Adrenal gland (tissue), 5 donors: ENCODE measurements at regions not wholly inside any gene's neighbourhood (a gene's known extent, or its start where the extent isn't known, plus 50 kb on each side); places are given as distances from the start of the nearest gene placed in this dataset.

Source experiments
- POLR2A ChIP-seq, 2 donors: fragments of 450-650 bp; IDR thresholded peaks; one replicate each; pipeline ENCODE4 v1.6.1; 2017; ENCODE audit warnings: antibody characterized with exemption in 2 of 2, mild to moderate bottlenecking in 2 of 2, moderate library complexity in 1 of 2
- TF ChIP-seq, protein P1 (sequence below), 6 experiments: fragments of 450-650 bp in 4 of 6; fragments of 200-600 bp in 2 of 6; sonication (generic) in 1 of 6; IDR thresholded peaks; 1 replicate in 5 of 6; 2 replicates in 1 of 6; pipeline versions ENCODE4 v1.5.1 to v1.8.0; 2016 to 2021; ENCODE audit warnings: antibody characterized with exemption in 6 of 6, mild to moderate bottlenecking in 2 of 6, moderate library complexity in 1 of 6
- donor health status: DM: no; HTN: no; CAD: no.

DNA sequence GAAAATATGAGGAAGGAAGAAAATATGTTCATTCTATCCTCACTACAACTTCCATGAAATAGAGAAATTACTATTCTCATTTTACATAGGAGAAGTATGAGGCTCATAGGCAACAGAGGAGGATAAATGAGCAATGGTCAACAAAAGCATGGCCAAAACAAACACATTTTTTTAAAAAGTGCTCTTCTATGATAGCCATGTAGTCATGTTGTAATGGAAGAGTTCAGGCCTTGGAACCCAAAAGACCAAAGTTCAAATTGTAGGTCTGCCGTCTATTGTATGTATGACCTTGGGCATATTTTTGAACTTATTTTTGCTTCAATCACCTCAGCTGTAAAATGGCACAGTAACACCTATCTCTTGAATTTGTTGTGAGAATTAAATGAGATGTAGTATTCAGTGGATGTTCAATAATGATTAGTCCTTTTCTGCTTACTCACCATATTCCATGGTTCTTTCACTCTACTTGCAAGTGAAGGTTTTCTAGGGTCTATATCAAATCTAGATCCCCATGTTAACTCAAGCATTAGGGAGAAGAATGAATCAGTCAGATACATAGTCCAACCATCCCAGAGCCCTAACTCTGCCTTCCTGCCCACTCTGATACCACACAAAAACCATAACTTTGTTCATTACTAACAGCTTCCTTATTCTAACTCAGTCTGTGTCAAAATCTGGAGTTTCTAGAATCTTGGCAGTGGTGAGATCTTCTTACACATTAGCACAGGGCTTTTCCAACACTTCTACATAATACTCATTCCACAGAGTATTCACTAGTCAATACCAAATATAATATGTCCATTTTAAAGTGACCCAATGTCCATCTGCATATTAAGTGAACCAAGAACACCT is 353.2 kb downstream of the PLPP3 start:
- TF ChIP-seq, protein P1, sequence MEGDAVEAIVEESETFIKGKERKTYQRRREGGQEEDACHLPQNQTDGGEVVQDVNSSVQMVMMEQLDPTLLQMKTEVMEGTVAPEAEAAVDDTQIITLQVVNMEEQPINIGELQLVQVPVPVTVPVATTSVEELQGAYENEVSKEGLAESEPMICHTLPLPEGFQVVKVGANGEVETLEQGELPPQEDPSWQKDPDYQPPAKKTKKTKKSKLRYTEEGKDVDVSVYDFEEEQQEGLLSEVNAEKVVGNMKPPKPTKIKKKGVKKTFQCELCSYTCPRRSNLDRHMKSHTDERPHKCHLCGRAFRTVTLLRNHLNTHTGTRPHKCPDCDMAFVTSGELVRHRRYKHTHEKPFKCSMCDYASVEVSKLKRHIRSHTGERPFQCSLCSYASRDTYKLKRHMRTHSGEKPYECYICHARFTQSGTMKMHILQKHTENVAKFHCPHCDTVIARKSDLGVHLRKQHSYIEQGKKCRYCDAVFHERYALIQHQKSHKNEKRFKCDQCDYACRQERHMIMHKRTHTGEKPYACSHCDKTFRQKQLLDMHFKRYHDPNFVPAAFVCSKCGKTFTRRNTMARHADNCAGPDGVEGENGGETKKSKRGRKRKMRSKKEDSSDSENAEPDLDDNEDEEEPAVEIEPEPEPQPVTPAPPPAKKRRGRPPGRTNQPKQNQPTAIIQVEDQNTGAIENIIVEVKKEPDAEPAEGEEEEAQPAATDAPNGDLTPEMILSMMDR (IDR thresholded peaks at IDR 0.05) = no peak
- TF ChIP-seq POLR2A (IDR thresholded peaks at IDR 0.05) = no peak
